Stomach (tissue), 4 donors: ENCODE measurements at regions not wholly inside any gene's neighbourhood (a gene's known extent, or its start where the extent isn't known, plus 50 kb on each side); places are given as distances from the start of the nearest gene placed in this dataset.

ENCODE experiments used
- EP300 ChIP-seq: sonication (generic); formaldehyde crosslinking; IDR thresholded peaks from one replicate; pipeline ENCODE4 v1.6.1; 2017; ENCODE audit warnings: antibody characterized with exemption
- POLR2A ChIP-seq, 4 donors: fragments of 450-650 bp; IDR thresholded peaks; one replicate each; pipeline ENCODE4 v1.6.1; 2016; ENCODE audit warnings: antibody characterized with exemption in 4 of 4, control low read depth in 2 of 4, mild to moderate bottlenecking in 1 of 4, moderate library complexity in 1 of 4

DNA sequence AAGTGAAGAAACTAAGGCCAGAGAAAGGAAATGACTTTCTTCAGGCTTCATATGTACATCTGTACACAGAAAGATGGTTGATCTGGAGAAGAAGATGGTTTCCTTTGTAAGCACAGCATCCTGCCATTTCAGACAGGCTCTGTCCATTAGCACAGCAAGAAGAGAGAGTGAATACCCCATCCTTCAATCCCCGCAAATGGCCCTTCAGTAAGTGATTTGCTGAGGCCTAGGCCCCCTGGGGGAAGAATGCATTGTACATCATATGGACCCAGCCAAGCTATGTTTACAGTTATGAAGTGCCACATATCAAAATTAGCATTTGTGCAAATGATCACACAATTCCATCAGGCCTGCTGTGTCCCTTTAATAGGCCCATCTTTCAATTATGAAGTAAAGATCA, 657.4 kb downstream of the BRINP1 start:
- TF ChIP-seq EP300, result no peak
- no peak for TF ChIP-seq POLR2A (IDR thresholded peaks at IDR 0.05)
